Liver (tissue), 7 donors: ENCODE measurements at regions not wholly inside any gene's neighbourhood (a gene's known extent, or its start where the extent isn't known, plus 50 kb on each side); places are given as distances from the start of the nearest gene placed in this dataset.
"Not testable (repeated sequence)": the region's sequence is repeated elsewhere in the genome, so short reads cannot be mapped to it uniquely, and the experiment has no call there.

ENCODE experiments used
- DNase-seq: peaks from one replicate; pipeline ENCODE4 v3.0.0-alpha.2; 2017; ENCODE audit warnings: low spot score
- H3K27ac ChIP-seq, 2 donors: one replicate each; pipeline ENCODE4 v1.7.0; 2013; ENCODE audit warnings: inconsistent platforms in 2 of 2, low read length in 2 of 2, control low read depth in 1 of 2, low read depth in 1 of 2, mild to moderate bottlenecking in 1 of 2
- H3K27me3 ChIP-seq, 4 donors: one replicate each; pipeline versions ENCODE4 v1.6.1 to v1.7.0; 2013; ENCODE audit warnings: low read length in 3 of 4, inconsistent platforms in 1 of 4, mild to moderate bottlenecking in 1 of 4, moderate library complexity in 1 of 4; ENCODE audit not compliant: control insufficient read depth in 4 of 4, insufficient read depth in 4 of 4
- H3K36me3 ChIP-seq, 4 donors: one replicate each; pipeline versions ENCODE4 v1.6.1 to v1.7.0; 2013; ENCODE audit warnings: low read length in 3 of 4, mild to moderate bottlenecking in 3 of 4, low read depth in 1 of 4, moderate library complexity in 1 of 4; ENCODE audit not compliant: control insufficient read depth in 4 of 4, insufficient read depth in 3 of 4
- H3K4me1 ChIP-seq, 4 donors: one replicate each; pipeline versions ENCODE4 v1.6.1 to v1.7.0; 2013; ENCODE audit warnings: low read length in 3 of 4, mild to moderate bottlenecking in 3 of 4, moderate library complexity in 1 of 4; ENCODE audit not compliant: control insufficient read depth in 4 of 4, insufficient read depth in 4 of 4
- H3K4me3 ChIP-seq, 3 donors: one replicate each; pipeline versions ENCODE4 v1.6.1 to v1.7.0; 2013; ENCODE audit warnings: low read length in 3 of 3, control low read depth in 1 of 3, low read depth in 1 of 3, mild to moderate bottlenecking in 1 of 3
- H3K9ac ChIP-seq, 2 donors: one replicate each; pipeline ENCODE4 v1.7.0; 2013; ENCODE audit warnings: low read length in 2 of 2, mild to moderate bottlenecking in 2 of 2, moderate library complexity in 2 of 2, control low read depth in 1 of 2, low read depth in 1 of 2
- H3K9me3 ChIP-seq, 4 donors: one replicate each; pipeline versions ENCODE4 v1.6.1 to v1.7.0; 2013; ENCODE audit warnings: low read length in 3 of 4; ENCODE audit not compliant: control insufficient read depth in 4 of 4
- JUND ChIP-seq, 2 donors: IDR thresholded peaks; 2 replicates each; pipeline ENCODE4 v1.6.1; 2016; ENCODE audit warnings: antibody characterized with exemption in 2 of 2
- NR2F2 ChIP-seq: IDR thresholded peaks from 2 replicates; pipeline ENCODE4 v1.6.1; 2016; ENCODE audit warnings: antibody characterized with exemption
- RAD21 ChIP-seq, 2 donors: IDR thresholded peaks; 2 replicates each; pipeline ENCODE4 v1.6.1; 2016; ENCODE audit warnings: antibody characterized with exemption in 2 of 2, mild to moderate bottlenecking in 2 of 2
- TAF1 ChIP-seq: conservative IDR thresholded peaks from 2 replicates; pipeline ENCODE4 v1.6.1; 2016; ENCODE audit warnings: antibody characterized with exemption, mild to moderate bottlenecking
- WGBS: extraction: QIAGEN DNeasy Blood & Tissue Kit; methylation state at CpG from one replicate; pipeline ENCODE4 v1.1.7; 2013; 5-methylcytosine and 5-hydroxymethylcytosine counted together
- TF ChIP-seq, protein P1 (sequence below): IDR thresholded peaks from 2 replicates; pipeline ENCODE4 v1.6.1; 2016; ENCODE audit warnings: antibody characterized with exemption
- TF ChIP-seq, protein P2 (sequence below): IDR thresholded peaks from 2 replicates; pipeline ENCODE4 v1.6.1; 2016; ENCODE audit warnings: antibody characterized with exemption, mild to moderate bottlenecking
- TF ChIP-seq, protein P3 (sequence below): IDR thresholded peaks from 2 replicates; pipeline ENCODE4 v1.6.1; 2016; ENCODE audit warnings: antibody characterized with exemption
- donor health status: healthy.
- donor health status: healthy.
- donor health status: healthy.
- donor health status: healthy.

DNA sequence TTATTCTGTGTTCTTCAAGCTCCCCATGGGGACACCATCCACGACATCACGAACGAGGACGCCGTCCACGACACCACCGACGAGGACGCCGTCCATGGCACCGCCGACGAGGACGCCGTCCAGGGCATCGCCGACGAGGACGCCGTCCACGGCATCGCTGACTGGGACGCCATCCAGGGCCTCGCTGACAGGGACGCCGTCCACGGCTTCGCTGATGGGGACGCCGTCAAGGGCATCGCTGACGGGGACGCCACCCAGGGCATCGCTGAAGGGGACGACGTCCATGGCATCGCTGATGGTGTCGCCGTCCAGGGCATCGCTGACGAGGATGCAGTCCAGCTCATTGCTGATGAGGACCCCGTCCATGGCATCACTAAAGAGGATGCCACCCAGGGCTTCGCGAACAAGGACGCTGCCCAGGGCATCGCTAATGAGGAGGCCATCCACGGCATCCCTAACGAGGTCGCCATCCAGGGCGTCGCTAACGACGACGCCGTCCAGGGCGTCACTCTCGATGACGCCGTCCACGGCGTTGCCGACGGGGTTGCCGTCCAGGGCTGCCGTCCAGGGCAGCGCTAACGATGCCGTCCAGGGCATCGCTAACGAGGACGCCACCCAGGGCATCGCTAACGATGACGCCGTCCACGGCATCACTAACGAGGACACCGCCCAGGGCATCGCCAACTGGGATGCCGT, 949.2 kb downstream of the TUBA3C start (continued):
- TF ChIP-seq JUND (IDR thresholded peaks at IDR 0.05) = no peak
- no peak for TF ChIP-seq RAD21 (IDR thresholded peaks at IDR 0.05)
- TF ChIP-seq TAF1 = no peak
- TF ChIP-seq, protein P1, sequence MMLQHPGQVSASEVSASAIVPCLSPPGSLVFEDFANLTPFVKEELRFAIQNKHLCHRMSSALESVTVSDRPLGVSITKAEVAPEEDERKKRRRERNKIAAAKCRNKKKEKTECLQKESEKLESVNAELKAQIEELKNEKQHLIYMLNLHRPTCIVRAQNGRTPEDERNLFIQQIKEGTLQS = no peak

DNA sequence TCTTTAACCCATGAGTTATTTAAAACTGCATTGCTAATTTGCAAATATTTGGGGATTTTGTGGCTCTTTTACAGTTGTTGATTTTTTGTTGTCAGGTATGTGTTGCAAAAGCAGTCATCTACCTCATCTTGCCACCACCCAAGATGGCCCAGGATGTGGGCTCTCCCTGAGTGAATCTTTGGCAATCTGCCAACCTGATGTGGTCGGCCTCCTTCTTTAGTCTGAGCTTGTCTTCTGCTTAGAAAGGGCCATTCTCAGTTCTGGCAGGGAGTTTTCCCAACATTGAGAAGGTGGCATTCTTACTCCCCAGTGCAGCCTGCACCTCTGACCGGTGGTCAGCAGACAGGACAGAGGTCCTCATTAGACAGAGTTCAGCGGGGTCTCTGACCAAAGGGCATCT, 957.2 kb downstream of the TUBA3C start:
- 52% methylated on average over 3 of the region's 3 CpGs for WGBS
- not testable (repeated sequence) for H3K27me3 ChIP-seq, H3K4me3 ChIP-seq, H3K9me3 ChIP-seq, H3K36me3 ChIP-seq, H3K4me1 ChIP-seq, H3K27ac ChIP-seq, DNase-seq, H3K9ac ChIP-seq

DNA sequence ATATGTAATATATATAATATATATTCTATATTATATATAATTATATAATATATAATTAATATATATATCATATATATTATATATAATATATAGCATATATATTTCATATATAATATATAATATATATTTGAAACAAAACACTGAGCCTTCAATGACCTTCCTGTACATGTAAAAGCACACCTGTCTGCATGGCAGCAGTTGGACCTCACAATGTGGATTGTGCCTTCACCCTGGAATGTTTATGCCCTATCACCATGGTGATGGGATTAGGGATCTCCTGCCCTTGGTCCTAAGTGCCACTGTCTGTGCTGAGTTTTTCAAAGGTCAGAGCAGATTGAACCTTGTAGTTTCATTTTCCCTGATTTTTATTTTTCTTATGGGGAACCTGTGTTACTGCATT, 966.9 kb downstream of the TUBA3C start:
- not testable (repeated sequence) for H3K4me3 ChIP-seq, H3K36me3 ChIP-seq, H3K9ac ChIP-seq, H3K27me3 ChIP-seq, DNase-seq, H3K9me3 ChIP-seq, H3K27ac ChIP-seq, H3K4me1 ChIP-seq

DNA sequence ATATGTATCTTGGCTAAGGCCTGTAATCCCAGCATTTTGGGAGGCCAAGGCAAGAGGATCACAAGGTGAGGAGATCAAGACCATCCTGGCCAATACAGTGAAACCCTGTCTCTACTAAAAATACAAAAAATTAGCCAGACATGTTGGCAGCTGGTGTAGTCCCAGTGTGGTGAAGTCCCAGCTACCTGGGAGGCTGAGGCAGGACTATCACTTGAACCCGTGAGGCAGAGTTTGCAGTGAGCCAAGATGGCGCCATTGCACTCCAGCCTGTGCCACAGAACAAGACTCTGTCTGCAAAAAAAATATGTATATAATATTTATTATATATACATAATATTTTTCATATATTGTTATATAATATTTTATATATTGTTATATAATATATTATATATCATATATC, 968.1 kb downstream of the TUBA3C start:
- not testable (repeated sequence) for H3K27ac ChIP-seq, H3K4me1 ChIP-seq, H3K9ac ChIP-seq, H3K27me3 ChIP-seq, H3K36me3 ChIP-seq, H3K4me3 ChIP-seq, DNase-seq, H3K9me3 ChIP-seq
- 68% methylated on average over 2 of the region's 2 CpGs for WGBS

DNA sequence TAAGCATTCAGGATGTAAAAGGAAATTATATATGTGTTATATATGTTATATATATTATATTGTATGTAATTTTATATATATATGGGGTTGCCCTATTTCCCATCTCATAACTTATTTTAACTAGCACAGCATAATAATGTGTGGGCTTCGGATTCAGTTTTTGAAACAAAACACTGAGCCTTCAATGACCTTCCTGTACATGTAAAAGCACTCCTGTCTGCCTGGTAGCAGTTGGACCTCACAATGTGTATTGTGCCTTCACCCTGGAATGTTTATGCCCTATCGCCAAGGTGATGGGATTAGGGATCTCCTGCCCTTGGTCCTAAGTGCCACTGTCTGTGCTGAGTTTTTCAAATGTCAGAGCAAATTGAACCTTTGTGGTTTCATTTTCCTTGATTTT, 968.8 kb downstream of the TUBA3C start:
- H3K4me3 ChIP-seq = no peak overlapping the region
- WGBS = 77% methylated on average over 2 of the region's 2 CpGs
- no peaks in the 10 kb centered on the region for H3K9me3 ChIP-seq
- TF ChIP-seq, protein P1 = no peak
- TF ChIP-seq TAF1 = no peak
- TF ChIP-seq, protein P2, sequence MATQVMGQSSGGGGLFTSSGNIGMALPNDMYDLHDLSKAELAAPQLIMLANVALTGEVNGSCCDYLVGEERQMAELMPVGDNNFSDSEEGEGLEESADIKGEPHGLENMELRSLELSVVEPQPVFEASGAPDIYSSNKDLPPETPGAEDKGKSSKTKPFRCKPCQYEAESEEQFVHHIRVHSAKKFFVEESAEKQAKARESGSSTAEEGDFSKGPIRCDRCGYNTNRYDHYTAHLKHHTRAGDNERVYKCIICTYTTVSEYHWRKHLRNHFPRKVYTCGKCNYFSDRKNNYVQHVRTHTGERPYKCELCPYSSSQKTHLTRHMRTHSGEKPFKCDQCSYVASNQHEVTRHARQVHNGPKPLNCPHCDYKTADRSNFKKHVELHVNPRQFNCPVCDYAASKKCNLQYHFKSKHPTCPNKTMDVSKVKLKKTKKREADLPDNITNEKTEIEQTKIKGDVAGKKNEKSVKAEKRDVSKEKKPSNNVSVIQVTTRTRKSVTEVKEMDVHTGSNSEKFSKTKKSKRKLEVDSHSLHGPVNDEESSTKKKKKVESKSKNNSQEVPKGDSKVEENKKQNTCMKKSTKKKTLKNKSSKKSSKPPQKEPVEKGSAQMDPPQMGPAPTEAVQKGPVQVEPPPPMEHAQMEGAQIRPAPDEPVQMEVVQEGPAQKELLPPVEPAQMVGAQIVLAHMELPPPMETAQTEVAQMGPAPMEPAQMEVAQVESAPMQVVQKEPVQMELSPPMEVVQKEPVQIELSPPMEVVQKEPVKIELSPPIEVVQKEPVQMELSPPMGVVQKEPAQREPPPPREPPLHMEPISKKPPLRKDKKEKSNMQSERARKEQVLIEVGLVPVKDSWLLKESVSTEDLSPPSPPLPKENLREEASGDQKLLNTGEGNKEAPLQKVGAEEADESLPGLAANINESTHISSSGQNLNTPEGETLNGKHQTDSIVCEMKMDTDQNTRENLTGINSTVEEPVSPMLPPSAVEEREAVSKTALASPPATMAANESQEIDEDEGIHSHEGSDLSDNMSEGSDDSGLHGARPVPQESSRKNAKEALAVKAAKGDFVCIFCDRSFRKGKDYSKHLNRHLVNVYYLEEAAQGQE = no peak
- no peak for TF ChIP-seq NR2F2
- TF ChIP-seq, protein P3, sequence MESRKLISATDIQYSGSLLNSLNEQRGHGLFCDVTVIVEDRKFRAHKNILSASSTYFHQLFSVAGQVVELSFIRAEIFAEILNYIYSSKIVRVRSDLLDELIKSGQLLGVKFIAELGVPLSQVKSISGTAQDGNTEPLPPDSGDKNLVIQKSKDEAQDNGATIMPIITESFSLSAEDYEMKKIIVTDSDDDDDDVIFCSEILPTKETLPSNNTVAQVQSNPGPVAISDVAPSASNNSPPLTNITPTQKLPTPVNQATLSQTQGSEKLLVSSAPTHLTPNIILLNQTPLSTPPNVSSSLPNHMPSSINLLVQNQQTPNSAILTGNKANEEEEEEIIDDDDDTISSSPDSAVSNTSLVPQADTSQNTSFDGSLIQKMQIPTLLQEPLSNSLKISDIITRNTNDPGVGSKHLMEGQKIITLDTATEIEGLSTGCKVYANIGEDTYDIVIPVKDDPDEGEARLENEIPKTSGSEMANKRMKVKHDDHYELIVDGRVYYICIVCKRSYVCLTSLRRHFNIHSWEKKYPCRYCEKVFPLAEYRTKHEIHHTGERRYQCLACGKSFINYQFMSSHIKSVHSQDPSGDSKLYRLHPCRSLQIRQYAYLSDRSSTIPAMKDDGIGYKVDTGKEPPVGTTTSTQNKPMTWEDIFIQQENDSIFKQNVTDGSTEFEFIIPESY = no peak
- no peak overlapping the region for H3K9ac ChIP-seq
- no peaks in the 10 kb centered on the region for H3K4me1 ChIP-seq
- no peaks in the 10 kb centered on the region for H3K27me3 ChIP-seq
- no peak for DNase-seq
- H3K36me3 ChIP-seq = no peaks in the 10 kb centered on the region
- no peak overlapping the region for H3K27ac ChIP-seq

DNA sequence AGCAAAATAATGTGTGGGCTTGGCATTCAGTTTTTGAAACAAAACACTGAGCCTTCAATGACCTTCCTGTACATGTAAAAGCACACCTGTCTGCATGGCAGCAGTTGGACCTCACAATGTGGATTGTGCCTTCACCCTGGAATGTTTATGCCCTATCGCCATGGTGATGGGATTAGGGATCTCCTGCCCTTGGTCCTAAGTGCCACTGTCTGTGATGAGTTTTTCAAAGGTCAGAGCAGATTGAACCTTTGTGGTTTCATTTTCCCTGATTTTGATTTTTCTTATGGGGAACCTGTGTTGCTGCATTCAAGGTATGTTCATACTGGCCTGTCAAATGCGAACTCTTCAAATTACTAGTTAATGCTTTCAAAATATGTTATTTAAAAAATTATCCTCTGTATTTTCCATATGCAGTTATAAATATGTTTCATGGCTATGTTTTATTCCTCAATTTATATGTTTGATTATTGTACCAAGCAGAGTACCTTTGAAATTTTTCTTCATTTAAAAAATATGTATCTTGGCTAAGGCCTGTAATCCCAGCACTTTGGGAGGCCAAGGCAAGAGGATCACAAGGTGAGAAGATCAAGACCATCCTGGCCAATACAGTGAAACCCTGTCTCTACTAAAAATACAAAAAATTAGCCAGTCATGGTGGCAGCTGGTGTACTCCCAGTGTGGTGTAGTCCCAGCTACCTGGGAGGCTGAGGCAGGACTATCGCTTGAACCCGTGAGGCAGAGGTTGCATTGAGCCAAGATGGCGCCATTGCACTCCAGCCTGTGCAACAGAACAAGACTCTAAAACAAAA, 969.7 kb downstream of the TUBA3C start:
- WGBS = 72% methylated on average over 5 of the region's 5 CpGs
- not testable (repeated sequence) for H3K9me3 ChIP-seq, H3K9ac ChIP-seq, DNase-seq, H3K27me3 ChIP-seq, H3K4me3 ChIP-seq, H3K36me3 ChIP-seq, H3K4me1 ChIP-seq, H3K27ac ChIP-seq
